GM23248 (cell line): ENCODE measurements at regions not wholly inside any gene's neighbourhood (a gene's known extent, or its start where the extent isn't known, plus 50 kb on each side); places are given as distances from the start of the nearest gene placed in this dataset.

Experiments
- DNase-seq: peaks from one replicate; pipeline ENCODE4 v3.0.0-alpha.2; 2015
- H2AFZ ChIP-seq: fragments of 200-600 bp; sonication (generic); 2 replicates; pipeline ENCODE4 v1.6.1; 2016; ENCODE audit warnings: antibody characterized with exemption
- H3F3A ChIP-seq: fragments of 200-600 bp; sonication (generic); 2 replicates; pipeline ENCODE4 v1.6.1; 2016; ENCODE audit warnings: mild to moderate bottlenecking, antibody characterized with exemption, mixed run types; ENCODE audit not compliant: insufficient read depth
- H3K27ac ChIP-seq: fragments of 200-600 bp; sonication (generic); 2 replicates; pipeline ENCODE4 v1.5.1; 2016; ENCODE audit warnings: mild to moderate bottlenecking
- H3K27me3 ChIP-seq: fragments of 200-600 bp; sonication (generic); replicated peaks from 2 replicates; pipeline ENCODE4 v1.6.1; 2016; ENCODE audit warnings: mild to moderate bottlenecking; ENCODE audit not compliant: insufficient read depth
- H3K36me3 ChIP-seq: fragments of 200-600 bp; sonication (generic); 2 replicates; pipeline ENCODE4 v1.6.1; 2016; ENCODE audit warnings: low read depth, mild to moderate bottlenecking
- H3K4me1 ChIP-seq: fragments of 200-600 bp; sonication (generic); 2 replicates; pipeline ENCODE4 v1.6.1; 2016; ENCODE audit warnings: mild to moderate bottlenecking; ENCODE audit not compliant: insufficient read depth
- H3K4me2 ChIP-seq: fragments of 200-600 bp; sonication (generic); one replicate; pipeline ENCODE4 v1.6.1; 2016; ENCODE audit warnings: mild to moderate bottlenecking; ENCODE audit not compliant: unreplicated experiment
- H3K4me3 ChIP-seq: fragments of 200-600 bp; sonication (generic); 2 replicates; pipeline ENCODE4 v1.5.1; 2016; ENCODE audit warnings: mild to moderate bottlenecking
- H3K79me2 ChIP-seq: fragments of 200-600 bp; sonication (generic); 2 replicates; pipeline ENCODE4 v1.6.1; 2016; ENCODE audit warnings: mild to moderate bottlenecking; ENCODE audit not compliant: insufficient read depth
- H3K9ac ChIP-seq: fragments of 200-600 bp; sonication (generic); 2 replicates; pipeline ENCODE4 v1.6.1; 2016; ENCODE audit warnings: mild to moderate bottlenecking
- H3K9me2 ChIP-seq: fragments of 200-600 bp; sonication (generic); 2 replicates; pipeline ENCODE4 v1.6.1; 2016; ENCODE audit warnings: mixed run types, mild to moderate bottlenecking, moderate library complexity; ENCODE audit not compliant: insufficient read depth
- H3K9me3 ChIP-seq: fragments of 200-600 bp; sonication (generic); one replicate; pipeline ENCODE4 v1.6.1; 2017; ENCODE audit warnings: low read depth
- H4K20me1 ChIP-seq: fragments of 200-600 bp; sonication (generic); 2 replicates; pipeline ENCODE4 v1.6.0; 2016; ENCODE audit not compliant: insufficient read depth
- EZH2 ChIP-seq: fragments of 200-600 bp; sonication (generic); IDR thresholded peaks from 2 replicates; pipeline ENCODE4 v1.6.1; 2018; ENCODE audit warnings: antibody characterized with exemption, mild to moderate bottlenecking; ENCODE audit not compliant: insufficient read depth, poor library complexity, severe bottlenecking
- EZH2phosphoT487 ChIP-seq: fragments of 200-600 bp; sonication (generic); IDR thresholded peaks from 2 replicates; pipeline ENCODE4 v1.6.1; 2018; ENCODE audit warnings: antibody characterized with exemption, moderate library complexity, mild to moderate bottlenecking, low read depth; ENCODE audit not compliant: insufficient read depth
- WGBS, 2 experiments: methylation state at CpG; one replicate each; pipeline ENCODE4 v1.1.6; 2015 to 2017; ENCODE audit warnings: low lambda C conversion rate in 2 of 2, low coverage in 1 of 2; ENCODE audit errors: missing lambda C conversion rate in 2 of 2; 5-methylcytosine and 5-hydroxymethylcytosine counted together
- in situ Hi-C: fragments of 300-500 bp; cut with MboI; formaldehyde crosslinking; loops from 2 replicates; pipeline ENCODE4 v1.15.0; 2020

GRCh38 chr14:87076922-87077321 is 916.1 kb downstream of the GALC start:
- Histone ChIP-seq H3K9me3 (no peaks in the 10 kb centered on the region), H3K79me2 (no peaks in the 10 kb centered on the region), H3F3A (no peaks in the 10 kb centered on the region), H4K20me1 (no peaks in the 10 kb centered on the region), H3K4me3 (no peak overlapping the region), H3K27ac (no peak overlapping the region), H3K4me1 (no peaks in the 10 kb centered on the region), H3K9ac (no peak overlapping the region), H3K9me2 (no peaks in the 10 kb centered on the region), H3K4me2 (no peak overlapping the region), H2AFZ (no peak overlapping the region), H3K36me3 (no peaks in the 10 kb centered on the region), H3K27me3 (no peaks in the 10 kb centered on the region)
- in situ Hi-C loops, result no loop called here
- DNase-seq, result no peak
- no peak for TF ChIP-seq EZH2phosphoT487
- TF ChIP-seq EZH2, result no peak

- no peaks in the 10 kb centered on the region for H3F3A ChIP-seq
- 51 to 75% methylated on average over 2 of the region's 2 CpGs for WGBS, 2 experiments
- no peaks in the 10 kb centered on the region for H3K4me1 ChIP-seq
- in situ Hi-C loops, result no loop called here
- no peak overlapping the region for H3K4me2 ChIP-seq
- H3K9ac ChIP-seq, result no peak overlapping the region
- TF ChIP-seq EZH2 (no peak), EZH2phosphoT487 (no peak)
- DNase-seq, result no peak
- no peaks in the 10 kb centered on the region for H3K36me3 ChIP-seq
- no peak overlapping the region for H3K27ac ChIP-seq
- H3K9me2 ChIP-seq, result no peaks in the 10 kb centered on the region
- no peaks in the 10 kb centered on the region for H3K79me2 ChIP-seq
- no peaks in the 10 kb centered on the region for H4K20me1 ChIP-seq
- no peaks in the 10 kb centered on the region for H3K27me3 ChIP-seq
- H3K4me3 ChIP-seq, result no peak overlapping the region
- H2AFZ ChIP-seq, result no peak overlapping the region
- H3K9me3 ChIP-seq, result no peaks in the 10 kb centered on the region
Observed at GRCh38 chr14:87076146-87076545, 916.8 kb downstream of the GALC start.

DNA sequence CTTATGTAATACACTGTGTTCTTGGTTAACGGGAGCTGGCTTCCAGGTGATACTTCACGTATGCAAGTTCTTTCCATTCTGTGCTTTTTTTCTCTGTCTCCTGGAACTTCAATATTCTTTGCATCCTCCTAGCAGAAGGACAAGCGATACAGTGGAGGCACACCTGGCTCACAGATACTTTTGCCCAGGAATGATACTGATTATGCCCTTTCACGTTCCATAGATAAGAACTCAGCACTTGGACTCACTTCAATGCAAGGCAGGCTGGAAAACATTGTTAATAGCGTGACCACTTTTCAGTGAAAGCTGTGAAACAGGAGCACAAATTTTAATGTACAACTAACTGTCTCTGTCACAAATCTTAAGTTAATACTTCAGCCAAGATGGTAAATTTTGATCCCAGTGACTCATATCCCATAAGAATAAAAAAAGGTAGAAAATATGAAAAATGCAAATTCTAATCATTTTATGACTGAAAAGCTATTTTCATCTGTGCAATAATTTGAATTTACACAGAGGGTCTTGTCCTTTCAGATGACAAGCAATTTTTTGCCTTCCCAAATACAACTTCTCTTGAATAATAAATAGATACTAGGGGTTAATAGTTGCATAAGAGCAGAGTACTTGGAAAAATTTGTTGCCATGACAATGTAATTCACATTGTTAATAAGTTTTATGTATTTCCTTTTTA is 919.0 kb downstream of the GALC start:
- no peak for DNase-seq
- Histone ChIP-seq H3K4me3 (no peak overlapping the region), H4K20me1 (no peaks in the 10 kb centered on the region), H3K27me3 (no peaks in the 10 kb centered on the region), H3K4me1 (no peaks in the 10 kb centered on the region), H3F3A (no peaks in the 10 kb centered on the region), H3K36me3 (no peaks in the 10 kb centered on the region), H3K9me2 (no peaks in the 10 kb centered on the region), H3K9me3 (no peaks in the 10 kb centered on the region), H3K27ac (no peak overlapping the region), H3K79me2 (no peaks in the 10 kb centered on the region), H3K4me2 (no peak overlapping the region), H3K9ac (no peak overlapping the region), H2AFZ (no peak overlapping the region)
- in situ Hi-C loops, result no loop called here
- no peak for TF ChIP-seq EZH2phosphoT487
- no peak for TF ChIP-seq EZH2
- WGBS, 2 experiments, result 25 to 33% methylated on average over 5 of the region's 5 CpGs

GRCh38 chr14:87067591-87067990 is 925.4 kb downstream of the GALC start:
- Histone ChIP-seq H2AFZ (no peak overlapping the region), H3K9me2 (no peaks in the 10 kb centered on the region), H3K79me2 (no peaks in the 10 kb centered on the region), H3K4me2 (no peak overlapping the region), H3K9me3 (no peaks in the 10 kb centered on the region), H4K20me1 (no peaks in the 10 kb centered on the region), H3K27me3 (no peaks in the 10 kb centered on the region), H3F3A (no peaks in the 10 kb centered on the region), H3K4me3 (no peak overlapping the region), H3K36me3 (no peaks in the 10 kb centered on the region), H3K27ac (no peak overlapping the region), H3K9ac (no peak overlapping the region), H3K4me1 (no peaks in the 10 kb centered on the region)
- TF ChIP-seq EZH2phosphoT487 (no peak), EZH2 (no peak)
- in situ Hi-C loops, result no loop called here
- DNase-seq, result no peak
- 46 to 61% methylated on average over 11 of the region's 11 CpGs for WGBS, 2 experiments

DNA sequence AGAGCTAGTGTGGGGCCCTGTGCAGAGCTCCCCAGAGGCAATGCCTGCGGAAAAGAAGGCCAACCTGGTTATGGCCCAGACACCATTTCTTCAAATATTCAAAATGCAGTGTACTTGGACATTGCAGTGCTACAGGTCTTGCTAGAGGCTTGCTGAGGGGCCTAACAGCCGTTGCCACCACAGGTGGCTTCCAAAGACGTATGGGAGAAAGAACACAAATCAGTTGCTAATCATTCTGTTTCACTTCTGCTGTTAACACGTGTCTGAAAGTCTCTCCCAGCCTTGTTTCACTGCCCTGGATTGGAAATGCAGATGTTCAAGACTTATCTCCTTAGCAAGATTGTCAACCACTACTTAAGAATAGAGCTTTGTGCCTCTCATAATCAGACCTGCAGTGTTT is 925.9 kb downstream of the GALC start:
- no peak overlapping the region for H3K27ac ChIP-seq
- H3K4me2 ChIP-seq, result no peak overlapping the region
- H3K4me3 ChIP-seq, result no peak overlapping the region
- DNase-seq, result no peak
- no peaks in the 10 kb centered on the region for H4K20me1 ChIP-seq
- no peaks in the 10 kb centered on the region for H3K79me2 ChIP-seq
- no peaks in the 10 kb centered on the region for H3K9me2 ChIP-seq
- TF ChIP-seq EZH2 (no peak), EZH2phosphoT487 (no peak)
- 27 to 34% methylated on average over 4 of the region's 4 CpGs for WGBS, 2 experiments
- no peaks in the 10 kb centered on the region for H3K4me1 ChIP-seq
- H3K36me3 ChIP-seq, result no peaks in the 10 kb centered on the region
- no peak overlapping the region for H2AFZ ChIP-seq
- no peaks in the 10 kb centered on the region for H3F3A ChIP-seq
- in situ Hi-C loops, result no loop called here
- no peak overlapping the region for H3K9ac ChIP-seq
- H3K9me3 ChIP-seq, result no peaks in the 10 kb centered on the region
- H3K27me3 ChIP-seq, result no peaks in the 10 kb centered on the region
